ENCODE measurements at regions not wholly inside any gene's neighbourhood (a gene's known extent, or its start where the extent isn't known, plus 50 kb on each side); places are given as distances from the start of the nearest gene placed in this dataset.

DNA sequence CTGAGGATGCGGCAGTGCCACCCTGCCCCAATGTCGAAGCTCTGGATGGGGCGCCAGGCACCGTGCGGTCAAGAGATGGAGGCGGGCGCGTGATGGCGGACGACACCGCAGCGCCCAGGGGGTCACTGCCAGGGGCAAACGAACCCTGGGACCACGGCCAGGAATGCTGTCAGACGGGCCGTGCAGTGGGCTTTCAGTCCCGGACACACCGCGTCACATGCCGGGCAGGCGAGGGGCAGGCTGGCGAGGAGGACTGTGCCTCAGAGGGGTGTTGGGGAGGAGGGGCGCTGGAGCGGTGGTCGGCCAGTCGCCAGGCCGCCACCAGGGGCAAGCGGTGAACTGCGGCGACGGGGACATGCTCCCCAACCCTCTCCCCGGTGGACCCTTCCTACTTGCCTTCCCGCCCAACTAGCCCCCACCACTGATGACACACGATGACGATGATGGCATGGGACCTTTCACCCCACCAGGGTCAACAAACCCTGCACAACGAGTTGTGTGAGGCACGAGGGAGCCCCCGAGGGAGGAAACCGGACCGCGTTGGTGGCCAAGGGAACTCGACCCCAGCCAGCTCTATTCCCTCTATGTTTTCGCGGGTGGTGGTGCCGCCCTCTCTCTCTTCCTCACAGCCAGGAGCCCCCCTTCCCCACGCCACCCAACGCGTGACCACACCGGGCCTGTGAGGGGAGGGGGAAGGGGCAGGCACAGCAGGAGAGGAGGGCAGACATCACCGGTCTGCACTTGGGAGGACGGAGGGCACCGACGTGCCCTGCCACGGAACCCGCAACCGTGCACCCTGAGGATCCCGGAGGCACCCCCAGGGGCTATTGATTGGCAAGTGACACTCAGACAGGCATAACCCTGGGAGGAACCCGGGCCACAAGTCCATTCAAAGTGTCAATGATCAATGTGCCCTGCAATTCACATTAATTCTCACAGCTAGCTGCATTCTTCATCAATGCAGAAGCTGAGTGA, 1960.9 kb upstream of the DEFB115 start:
- 80% methylated on average over 57 of the region's 58 CpGs for WGBS
- intact Hi-C loops (cut with DNase I) = no loop called here
- no peak overlapping the region for H3K4me3 ChIP-seq (ENCODE audit: low read length)
- no peak overlapping the region for H3K27ac ChIP-seq (ENCODE audit: low read length)
- ATAC-seq (peak; percentile 14 to 38), DNase-seq (no peak)
- H3K9me3 ChIP-seq (ENCODE audit: control insufficient read depth, low read length) = no peaks in the 10 kb centered on the region
- H3K4me1 ChIP-seq (ENCODE audit: control insufficient read depth, insufficient read depth, low read length) = no peaks in the 10 kb centered on the region
- H3K27me3 ChIP-seq (ENCODE audit: control insufficient read depth, insufficient read depth) = no peaks in the 10 kb centered on the region

DNA sequence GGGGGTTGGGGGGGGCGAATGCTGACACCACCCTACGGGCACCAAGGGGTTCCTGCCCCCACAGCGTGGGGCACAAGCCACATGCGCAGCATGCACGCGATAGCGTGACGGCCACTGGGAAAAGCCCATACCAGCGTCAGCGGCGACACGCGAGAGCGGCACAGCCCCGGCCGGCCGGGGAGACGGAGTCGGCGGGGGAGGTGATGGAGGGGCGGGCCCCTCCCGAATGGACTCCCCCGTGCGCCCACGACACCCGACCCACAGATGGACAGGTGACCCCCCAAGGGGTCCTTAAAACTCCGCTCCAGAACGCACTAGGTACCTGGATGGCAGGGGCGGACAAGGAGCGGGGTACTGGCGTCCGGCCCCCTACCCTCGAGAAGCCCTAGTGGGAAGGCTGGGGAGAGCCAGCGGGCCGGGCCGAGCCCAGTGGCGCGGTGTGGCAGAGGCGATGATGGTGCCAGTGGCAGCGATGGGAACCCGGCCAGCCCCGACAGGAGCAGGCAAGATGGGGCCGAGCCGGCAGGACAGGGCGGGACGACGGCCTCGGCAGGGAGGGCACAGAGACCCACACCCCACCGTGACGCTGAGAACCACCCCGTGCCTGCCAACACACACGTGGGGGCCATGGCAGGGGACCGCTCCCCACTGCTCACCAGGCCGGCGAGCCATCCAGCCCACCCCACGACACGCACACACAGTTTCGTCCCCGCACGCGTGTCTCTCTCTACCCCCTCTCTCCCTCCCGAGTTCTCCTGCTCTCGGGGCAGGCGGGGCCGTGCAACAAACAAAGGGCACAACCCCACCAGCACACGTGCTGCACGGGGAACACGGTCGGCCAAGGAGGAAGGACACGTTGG, 1959.8 kb upstream of the DEFB115 start:
- 74% methylated on average over 70 of the region's 70 CpGs for WGBS
- ATAC-seq (peak; percentile 29 to 37), DNase-seq (no peak)
- H3K4me1 ChIP-seq (ENCODE audit: control insufficient read depth, insufficient read depth, low read length) = no peaks in the 10 kb centered on the region
- no peaks in the 10 kb centered on the region for H3K9me3 ChIP-seq (ENCODE audit: control insufficient read depth, low read length)
- H3K4me3 ChIP-seq (ENCODE audit: low read length) = no peak overlapping the region
- H3K27me3 ChIP-seq (ENCODE audit: control insufficient read depth, insufficient read depth) = no peaks in the 10 kb centered on the region
- intact Hi-C loops (cut with DNase I) = no loop called here
- no peak overlapping the region for H3K27ac ChIP-seq (ENCODE audit: low read length)

DNA sequence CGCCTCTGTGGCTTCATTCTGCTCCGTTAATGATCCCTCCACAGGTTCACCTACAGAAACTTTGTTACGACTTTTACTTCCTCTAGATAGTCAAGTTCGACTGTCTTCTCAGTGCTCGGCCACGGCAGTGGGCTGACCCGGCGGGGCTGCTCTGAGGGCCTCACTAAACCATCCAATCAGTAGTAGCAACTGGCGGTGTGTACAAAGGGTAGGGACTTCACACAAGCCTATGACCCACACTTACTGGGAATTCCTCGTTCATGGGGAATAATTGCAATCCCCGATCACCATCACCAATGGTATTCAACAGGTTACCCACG, 1959.2 kb upstream of the DEFB115 start:
- ATAC-seq (no peak), DNase-seq (no peak)
- Histone ChIP-seq H3K27me3 (ENCODE audit: control insufficient read depth, insufficient read depth) (no peaks in the 10 kb centered on the region), H3K9me3 (ENCODE audit: control insufficient read depth, low read length) (no peaks in the 10 kb centered on the region), H3K4me3 (ENCODE audit: low read length) (no peak overlapping the region), H3K4me1 (ENCODE audit: control insufficient read depth, insufficient read depth, low read length) (no peaks in the 10 kb centered on the region), H3K27ac (ENCODE audit: low read length) (no peak overlapping the region)
- intact Hi-C loops (cut with DNase I) = no loop called here
- WGBS = 76% methylated on average over 12 of the region's 12 CpGs

DNA sequence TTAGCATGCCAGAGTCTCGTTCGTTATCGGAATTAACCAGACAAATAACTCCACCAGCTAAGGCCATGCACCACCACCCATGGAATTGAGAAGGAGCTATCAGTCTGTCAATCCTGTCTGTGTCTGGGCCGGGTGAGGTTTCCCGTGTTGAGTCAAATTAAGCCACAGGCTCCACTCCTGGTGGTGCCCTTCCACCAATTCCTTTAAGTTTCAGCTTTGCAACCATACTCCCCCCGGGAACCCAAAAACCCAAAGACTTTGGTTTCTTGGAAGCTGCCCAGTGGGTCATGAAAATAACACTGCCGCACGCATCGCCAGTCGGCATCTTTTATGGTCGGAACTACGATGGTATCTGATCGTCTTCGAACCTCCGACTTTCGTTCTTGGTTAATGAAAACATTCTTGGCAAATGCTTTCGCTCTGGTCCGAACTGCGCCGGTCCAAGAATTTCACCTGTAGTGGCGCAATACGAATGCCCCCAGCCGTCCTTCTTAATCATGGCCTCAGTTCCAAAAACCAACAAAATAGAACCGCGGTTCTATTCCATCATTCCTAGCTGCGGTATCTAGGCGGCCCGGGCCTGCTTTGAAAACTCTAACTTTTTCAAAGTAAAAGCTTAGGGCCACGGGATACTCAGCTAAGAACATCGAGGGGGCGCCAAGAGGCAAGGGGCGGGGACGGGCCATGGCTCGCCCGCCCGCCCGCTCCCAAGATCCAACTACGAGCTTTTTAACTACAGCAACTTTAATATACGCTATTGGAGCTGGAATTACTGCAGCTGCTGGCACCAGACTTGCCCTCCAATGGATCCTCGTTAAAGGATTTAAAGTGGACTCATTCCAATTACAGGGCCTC, 1958.5 kb upstream of the DEFB115 start:
- DNase-seq (no peak), ATAC-seq (no peak)
- H3K27me3 ChIP-seq (ENCODE audit: control insufficient read depth, insufficient read depth) = no peaks in the 10 kb centered on the region
- H3K27ac ChIP-seq (ENCODE audit: low read length) = no peak overlapping the region
- intact Hi-C loops (cut with DNase I) = no loop called here
- 82% methylated on average over 40 of the region's 40 CpGs for WGBS
- no peak overlapping the region for H3K4me3 ChIP-seq (ENCODE audit: low read length)
- H3K9me3 ChIP-seq (ENCODE audit: control insufficient read depth, low read length) = no peaks in the 10 kb centered on the region
- H3K4me1 ChIP-seq (ENCODE audit: control insufficient read depth, insufficient read depth, low read length) = no peaks in the 10 kb centered on the region

DNA sequence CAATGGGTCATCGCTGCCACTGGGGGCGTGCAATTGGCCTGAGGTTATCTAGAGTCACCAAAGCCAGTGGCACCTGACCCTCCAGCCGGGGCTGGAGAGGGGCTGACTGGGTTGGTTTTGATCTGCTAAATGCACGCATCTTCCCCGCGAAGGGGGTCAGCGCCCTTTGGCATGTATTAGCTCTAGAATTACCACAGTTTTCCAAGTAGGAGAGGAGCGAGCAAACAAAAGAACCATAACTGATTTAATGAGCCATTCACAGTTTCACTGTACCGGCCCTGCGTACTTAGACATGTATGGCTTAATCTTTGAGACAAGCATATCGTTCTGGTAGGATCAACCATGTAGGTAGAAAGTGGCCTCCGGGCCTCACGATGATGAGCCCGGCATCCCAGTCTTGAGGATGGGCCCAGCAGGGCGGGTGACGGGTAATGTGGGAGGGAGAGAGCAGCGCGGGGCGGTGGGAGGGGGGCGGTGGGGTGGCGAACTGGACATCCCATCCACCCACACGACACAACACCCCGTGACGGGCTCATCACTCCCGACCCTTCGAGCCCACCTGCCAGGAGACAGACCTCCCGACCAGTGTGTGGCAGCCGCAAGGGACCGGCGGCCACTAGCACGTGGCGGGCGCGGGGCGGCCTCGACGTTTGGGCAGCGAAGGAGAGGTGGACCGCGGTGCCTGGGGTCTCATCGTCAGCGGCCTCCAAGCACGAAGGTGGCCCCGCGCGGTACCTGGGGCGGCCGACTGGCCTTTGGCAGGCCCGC, 1957.5 kb upstream of the DEFB115 start:
- Histone ChIP-seq H3K4me1 (ENCODE audit: control insufficient read depth, insufficient read depth, low read length) (no peaks in the 10 kb centered on the region), H3K9me3 (ENCODE audit: control insufficient read depth, low read length) (no peaks in the 10 kb centered on the region), H3K27me3 (ENCODE audit: control insufficient read depth, insufficient read depth) (no peaks in the 10 kb centered on the region), H3K4me3 (ENCODE audit: low read length) (no peak overlapping the region), H3K27ac (ENCODE audit: low read length) (no peak overlapping the region)
- WGBS = 75% methylated on average over 49 of the region's 49 CpGs
- ATAC-seq = no peak
- no peak for DNase-seq
- intact Hi-C loops (cut with DNase I) = no loop called here

DNA sequence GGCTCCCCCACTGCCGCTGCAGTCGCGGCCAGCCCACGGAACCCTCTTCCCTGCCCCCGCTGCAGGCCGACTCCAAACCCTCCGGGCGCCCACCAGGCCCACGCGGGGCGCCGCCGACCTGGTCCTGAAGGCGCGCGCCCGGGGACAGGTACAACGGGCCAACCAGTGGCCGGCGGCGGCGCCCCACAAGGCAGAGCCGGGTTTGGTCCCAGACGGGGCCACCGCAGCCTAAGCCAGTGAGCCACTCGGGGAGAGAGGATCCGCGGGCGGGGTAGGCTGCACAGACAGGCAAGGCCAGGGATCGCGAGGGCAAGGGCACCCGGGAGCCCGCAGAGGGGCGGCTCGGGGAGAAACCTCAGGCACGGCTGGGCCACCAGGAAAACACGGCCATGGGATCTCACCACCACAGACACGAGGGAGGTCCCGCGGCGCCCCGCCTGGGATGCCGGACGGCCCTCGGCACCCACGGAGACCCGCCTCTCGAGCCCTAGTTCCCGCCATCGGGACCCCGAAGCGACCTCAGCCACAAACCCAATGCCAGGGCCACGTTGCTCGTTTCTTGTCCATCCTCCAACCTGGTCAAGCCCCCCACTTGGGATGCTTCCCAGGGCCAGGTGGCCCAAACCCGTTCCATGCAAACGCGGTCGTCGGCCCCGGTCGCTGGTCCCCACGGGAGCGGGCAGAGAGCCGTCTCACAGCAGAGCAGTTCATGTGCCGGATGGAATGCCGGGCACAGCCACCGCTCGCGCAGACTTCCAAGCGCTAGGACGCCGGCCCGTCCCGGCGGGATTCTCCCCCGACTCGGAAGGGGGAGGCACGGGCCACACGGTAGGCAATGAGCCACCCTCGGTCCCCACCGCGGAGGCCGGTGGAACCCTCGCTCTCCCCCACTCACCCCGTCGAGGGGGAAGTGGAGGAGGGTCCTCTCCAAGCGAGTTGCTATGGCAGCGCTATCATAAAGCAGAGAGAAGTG, 1956.6 kb upstream of the DEFB115 start:
- H3K4me3 ChIP-seq (ENCODE audit: low read length) = no peak overlapping the region
- H3K27ac ChIP-seq (ENCODE audit: low read length) = no peak overlapping the region
- no peaks in the 10 kb centered on the region for H3K9me3 ChIP-seq (ENCODE audit: control insufficient read depth, low read length)
- intact Hi-C loops (cut with DNase I) = no loop called here
- DNase-seq = peak in 1 of 3 donors; percentile 56
- peak; percentile 11 to 17 for ATAC-seq
- no peaks in the 10 kb centered on the region for H3K4me1 ChIP-seq (ENCODE audit: control insufficient read depth, insufficient read depth, low read length)
- no peaks in the 10 kb centered on the region for H3K27me3 ChIP-seq (ENCODE audit: control insufficient read depth, insufficient read depth)
- 62% methylated on average over 88 of the region's 88 CpGs for WGBS

DNA sequence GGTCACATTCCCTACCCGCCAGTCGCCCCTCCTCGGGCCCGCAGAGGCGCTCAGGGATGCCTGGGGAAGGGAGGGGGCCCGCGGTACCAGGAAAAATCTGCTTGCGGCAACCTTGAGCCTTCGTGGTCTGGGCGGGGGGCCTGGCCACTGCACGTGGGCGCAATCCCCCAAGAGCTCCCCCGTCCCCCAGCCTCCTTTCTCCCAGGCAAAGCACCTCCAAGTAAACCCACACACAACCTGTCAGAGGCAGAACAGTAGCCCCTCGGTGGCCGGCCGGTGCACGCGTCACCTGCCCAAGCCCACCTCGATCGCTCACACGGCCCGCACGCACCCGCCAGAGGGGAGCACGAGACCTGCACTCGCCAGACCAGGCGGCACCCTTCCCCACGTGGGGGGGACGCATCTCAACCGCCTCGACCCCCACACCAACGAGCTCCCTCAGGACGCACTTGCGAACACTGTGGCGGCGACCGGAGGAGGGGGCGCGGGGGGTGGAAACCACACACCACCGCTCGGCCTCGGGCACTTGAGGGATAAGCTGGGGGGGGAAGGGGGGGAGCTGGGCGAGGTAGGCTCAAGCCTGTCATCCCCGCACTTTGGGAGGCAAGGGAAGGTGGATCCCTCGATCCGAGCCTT, 1955.7 kb upstream of the DEFB115 start:
- ATAC-seq (peak; percentile 22 to 41), DNase-seq (no peak)
- intact Hi-C loops (cut with DNase I) = no loop called here
- no peaks in the 10 kb centered on the region for H3K4me1 ChIP-seq (ENCODE audit: control insufficient read depth, insufficient read depth, low read length)
- H3K4me3 ChIP-seq (ENCODE audit: low read length) = no peak overlapping the region
- H3K9me3 ChIP-seq (ENCODE audit: control insufficient read depth, low read length) = no peaks in the 10 kb centered on the region
- no peak overlapping the region for H3K27ac ChIP-seq (ENCODE audit: low read length)
- H3K27me3 ChIP-seq (ENCODE audit: control insufficient read depth, insufficient read depth) = no peaks in the 10 kb centered on the region
- 71% methylated on average over 46 of the region's 46 CpGs for WGBS

DNA sequence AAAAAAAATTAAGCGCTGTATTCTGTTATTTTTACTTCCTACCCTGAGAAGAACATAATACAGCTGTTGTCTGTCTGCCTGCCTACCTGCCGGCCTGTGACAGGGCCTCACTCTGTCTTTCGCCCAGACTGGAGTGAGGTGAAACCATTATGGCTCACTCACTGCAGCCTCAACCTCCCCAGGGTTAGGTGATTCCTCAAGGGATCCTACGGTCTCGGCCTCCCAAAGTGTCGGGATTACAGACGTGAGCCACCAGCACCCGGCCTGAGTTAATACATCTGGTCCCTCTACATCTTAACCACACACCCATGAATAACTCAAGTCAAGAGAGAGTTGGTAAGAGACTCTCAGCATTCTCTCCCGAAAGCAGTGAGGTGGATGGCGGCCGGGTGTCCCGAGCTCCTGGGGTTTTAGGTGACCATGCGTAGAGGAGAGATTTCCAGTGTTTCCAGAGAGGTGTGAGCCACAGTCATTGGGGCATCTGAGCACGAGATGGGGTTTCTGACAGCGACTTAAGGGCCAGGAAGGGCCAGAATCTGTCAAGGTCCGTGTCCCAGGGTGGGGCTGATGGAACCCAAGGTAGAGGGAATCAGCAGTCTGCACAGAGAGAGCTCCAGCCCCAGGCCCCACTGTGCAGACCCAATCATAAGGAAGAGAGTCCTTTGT, 1954.4 kb upstream of the DEFB115 start:
- 71% methylated on average over 16 of the region's 16 CpGs for WGBS
- no peaks in the 10 kb centered on the region for H3K4me1 ChIP-seq (ENCODE audit: control insufficient read depth, insufficient read depth, low read length)
- H3K4me3 ChIP-seq (ENCODE audit: low read length) = no peak overlapping the region
- no peaks in the 10 kb centered on the region for H3K9me3 ChIP-seq (ENCODE audit: control insufficient read depth, low read length)
- ATAC-seq (no peak), DNase-seq (no peak)
- no peak overlapping the region for H3K27ac ChIP-seq (ENCODE audit: low read length)
- no peaks in the 10 kb centered on the region for H3K27me3 ChIP-seq (ENCODE audit: control insufficient read depth, insufficient read depth)
- intact Hi-C loops (cut with DNase I) = no loop called here
